ENCODE measurements at regions not wholly inside any gene's neighbourhood (a gene's known extent, or its start where the extent isn't known, plus 50 kb on each side); places are given as distances from the start of the nearest gene placed in this dataset.
A peak's percentile ranks its signal among the peaks of the same experiment; 100 is the strongest.
"Not testable (repeated sequence)": the region's sequence is repeated elsewhere in the genome, so short reads cannot be mapped to it uniquely, and the experiment has no call there.

DNA sequence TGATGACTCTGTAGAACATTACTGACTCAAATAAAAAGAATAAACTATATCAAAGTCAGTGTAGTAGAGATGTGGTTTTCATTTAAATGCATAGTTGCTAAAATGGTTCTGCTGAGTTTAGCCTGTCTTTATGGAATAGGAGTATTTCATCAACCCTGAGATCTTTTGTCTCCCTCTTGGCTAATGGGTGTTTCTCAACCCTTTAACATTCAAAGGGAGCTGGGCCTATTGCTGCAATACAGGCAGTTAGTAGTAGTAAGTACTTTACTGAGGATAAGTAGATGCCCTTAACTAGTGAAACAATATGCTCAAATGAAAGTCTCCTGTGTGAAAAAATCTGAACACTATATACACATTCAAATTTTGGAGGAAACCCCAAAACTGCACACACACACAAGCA is 184.7 kb upstream of the TTC14 start:
- no peak for DNase-seq

DNA sequence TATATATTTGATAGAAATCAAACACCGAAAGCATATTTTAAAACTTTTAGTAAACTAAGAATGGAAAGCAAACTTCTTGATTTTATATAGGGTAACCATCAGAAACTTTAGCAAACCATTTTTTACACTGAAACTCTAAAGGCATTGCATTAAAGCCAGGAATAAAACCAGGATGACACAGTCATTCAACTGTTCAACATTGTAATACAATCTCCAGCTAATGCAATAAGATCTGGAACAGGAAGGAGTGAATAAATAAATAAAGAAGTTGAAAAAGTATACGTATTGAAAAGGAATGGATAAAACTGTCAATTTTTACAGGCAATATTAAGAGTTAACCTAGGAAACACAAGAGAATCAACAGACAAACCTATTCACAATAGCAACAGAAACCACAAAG is 181.9 kb upstream of the TTC14 start:
- DNase-seq, result no peak

DNA sequence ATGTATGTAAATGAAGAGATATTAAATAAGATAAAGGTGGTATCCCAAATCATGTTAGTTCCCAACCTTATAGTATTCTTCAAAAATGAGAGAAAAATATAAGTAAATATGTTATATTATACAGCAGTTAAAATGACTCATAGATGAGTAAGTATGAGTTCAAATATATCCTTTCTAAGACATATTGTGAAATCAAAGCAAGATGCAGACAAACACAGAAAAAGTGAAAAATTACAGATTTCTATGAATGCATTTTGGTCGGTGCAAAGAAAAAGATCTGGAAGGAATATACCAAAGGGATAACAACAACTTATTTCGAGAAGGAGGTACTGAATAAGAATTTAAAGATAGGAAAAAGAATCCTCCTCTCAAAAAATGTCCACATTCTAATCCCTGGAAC is 181.2 kb upstream of the TTC14 start:
- DNase-seq, result no peak

- no peak for DNase-seq
Observed at GRCh38 chr3:180421221-180421620, 180.7 kb upstream of the TTC14 start.

DNA sequence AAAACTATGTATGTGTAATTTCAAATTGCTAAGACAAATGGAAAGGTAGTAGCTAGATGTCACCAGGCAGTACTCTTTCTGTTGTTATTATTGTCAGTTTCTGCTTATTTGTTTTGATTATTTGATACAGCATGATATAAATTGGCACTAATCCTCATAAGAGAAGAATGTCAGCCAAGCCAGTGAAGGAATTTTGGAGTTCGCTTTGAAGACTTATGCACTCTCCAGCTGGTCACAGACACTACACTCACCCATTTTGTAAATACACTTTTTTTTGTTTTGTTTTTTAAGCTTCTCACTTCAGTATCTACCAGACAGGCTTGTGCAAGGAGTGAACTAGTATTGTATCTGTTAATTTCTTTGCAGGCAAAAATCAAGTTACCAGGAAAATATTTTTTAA is 180.2 kb upstream of the TTC14 start:
- no peak for DNase-seq

GRCh38 chr3:180424305-180424704 is 177.7 kb upstream of the TTC14 start:
- not testable (repeated sequence) for DNase-seq

DNA sequence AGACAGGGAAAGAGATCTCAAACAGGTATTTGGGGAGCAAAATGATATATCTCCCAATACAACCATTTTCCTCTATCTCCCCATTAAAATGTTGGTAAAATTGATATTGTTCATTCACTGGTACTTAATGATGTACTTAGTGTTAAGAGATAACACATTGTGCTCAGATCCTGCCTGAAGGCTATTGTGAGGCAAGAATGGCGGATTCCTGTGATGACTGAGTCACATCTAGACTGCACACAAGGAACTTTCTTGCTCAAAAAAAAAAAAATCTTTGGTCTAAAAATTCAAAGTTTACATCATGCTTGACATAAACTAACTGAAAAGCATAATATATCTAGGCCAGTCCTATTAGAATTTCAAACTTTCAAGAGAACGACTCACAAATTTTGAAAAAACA is 171.1 kb upstream of the TTC14 start:
- DNase-seq, result no peak

- peak in 1 of 3 donors; percentile 59 for DNase-seq
Observed at GRCh38 chr3:180433152-180433551, 168.8 kb upstream of the TTC14 start.

GRCh38 chr3:180447136-180447535 is 154.8 kb upstream of the TTC14 start:
- DNase-seq, result peak in 1 of 3 donors; percentile 10

GRCh38 chr3:180448407-180448806 is 153.6 kb upstream of the TTC14 start:
- DNase-seq, result not testable (repeated sequence)

GRCh38 chr3:180457225-180457624 is 144.7 kb upstream of the TTC14 start:
- DNase-seq, result no peak

DNA sequence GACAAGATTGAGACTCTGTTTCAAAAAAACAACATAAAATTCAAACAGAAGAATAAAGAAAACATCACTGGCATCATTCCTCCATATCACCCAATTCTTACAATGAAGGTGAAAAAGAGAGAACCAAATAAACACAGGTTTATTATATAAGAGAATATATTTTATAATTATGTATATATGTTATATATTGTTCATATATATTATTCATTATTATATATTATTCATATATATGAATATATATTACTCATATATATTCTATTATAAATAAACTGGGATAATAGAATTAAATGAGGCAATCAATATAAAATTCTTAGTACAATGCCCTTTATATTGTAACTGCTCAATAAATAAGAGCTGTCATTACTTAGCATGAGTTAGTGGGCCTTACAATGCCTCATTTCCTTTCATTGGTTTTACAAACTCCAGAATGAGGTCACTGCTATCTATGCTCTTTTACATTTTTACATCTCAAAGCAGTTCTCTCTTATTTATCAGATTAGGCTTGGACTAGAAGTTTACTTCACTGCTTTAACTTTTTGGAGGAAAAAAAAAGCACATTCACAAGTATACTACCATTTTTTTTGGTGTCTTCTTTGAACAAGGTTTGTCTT is 135.5 kb upstream of the TTC14 start:
- DNase-seq, result no peak

- no peak for DNase-seq
Observed at GRCh38 chr3:180467177-180467576, 134.8 kb upstream of the TTC14 start.

- no peak for DNase-seq
Observed at GRCh38 chr3:180469149-180469548, 132.8 kb upstream of the TTC14 start.

DNA sequence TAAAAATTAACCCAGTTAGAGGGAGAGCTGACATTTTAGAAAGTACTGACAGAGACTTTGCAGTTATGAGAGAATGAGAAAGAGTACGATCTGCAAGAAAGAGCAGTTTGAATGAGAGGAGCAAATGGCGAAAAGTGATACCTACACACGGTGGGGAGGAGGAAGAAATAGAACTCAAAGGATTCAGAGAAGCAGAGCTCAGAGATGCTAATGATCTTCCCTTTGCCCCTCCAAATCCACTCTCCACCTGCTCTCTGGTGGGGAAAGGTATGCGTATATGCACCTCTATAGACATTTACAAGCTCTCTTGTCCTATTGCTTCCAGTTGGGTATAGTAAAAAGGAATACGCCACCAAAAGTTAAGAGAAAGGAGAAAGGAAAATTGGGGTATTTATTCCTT is 123.3 kb upstream of the TTC14 start:
- no peak for DNase-seq

DNA sequence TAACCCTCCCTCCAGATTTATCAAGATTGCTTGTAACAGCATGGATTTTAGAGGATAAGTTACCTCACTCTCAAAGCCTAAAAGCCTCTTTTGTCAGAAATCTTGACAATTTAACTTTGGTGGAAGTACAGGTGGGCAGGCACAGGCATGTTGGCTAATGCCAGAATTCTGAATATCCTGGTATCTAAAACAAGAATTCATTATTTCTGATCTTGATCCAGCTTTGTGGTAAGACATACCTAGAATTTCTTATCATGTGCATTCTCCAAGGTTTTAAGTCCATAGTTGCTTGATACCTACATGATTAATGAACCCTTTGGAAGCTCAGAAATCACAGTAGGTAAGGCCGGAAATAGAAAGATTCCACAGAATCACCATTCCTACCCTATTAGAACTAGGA is 109.9 kb upstream of the TTC14 start:
- DNase-seq, result no peak

- DNase-seq, result no peak
Observed at GRCh38 chr3:180496995-180497394, 105.0 kb upstream of the TTC14 start.

DNA sequence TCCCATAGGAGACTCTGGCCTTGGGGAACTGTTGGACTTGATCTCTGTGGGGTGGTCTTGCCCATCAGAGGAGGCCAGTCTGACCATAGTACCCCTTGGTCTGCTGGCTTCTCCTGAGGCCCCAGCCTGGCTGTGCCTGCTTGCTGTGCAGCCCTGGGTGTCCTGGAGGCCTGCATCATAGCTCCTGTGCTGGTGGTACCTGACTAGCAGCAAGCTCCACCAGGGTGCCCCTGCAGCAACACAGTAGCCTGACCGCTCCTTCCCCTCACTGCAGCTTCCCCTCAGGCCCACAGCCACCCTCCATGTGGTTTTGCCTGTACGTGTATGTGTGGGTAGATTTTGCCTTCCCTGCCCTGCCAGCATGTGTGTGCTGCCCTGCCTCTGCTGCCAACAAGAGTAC is 85.6 kb upstream of the TTC14 start:
- DNase-seq, result no peak

DNA sequence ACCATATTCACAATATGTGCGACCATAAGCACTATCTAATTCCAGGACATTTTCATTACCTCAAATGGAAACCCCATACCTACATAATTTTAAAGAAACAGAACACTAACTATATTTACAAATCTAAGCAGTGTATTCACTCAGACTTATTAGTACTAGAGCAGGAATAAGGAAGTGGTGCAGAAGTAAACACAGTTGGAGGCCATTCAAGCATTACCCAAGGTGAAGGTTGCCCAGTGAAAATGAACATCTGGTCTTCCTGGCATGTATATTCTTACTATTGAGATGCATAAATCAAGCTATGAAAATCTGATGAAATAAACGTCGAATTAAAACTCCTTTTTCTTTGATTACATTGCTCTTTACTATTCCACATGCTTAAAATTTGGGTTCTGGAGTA is 78.9 kb upstream of the TTC14 start:
- no peak for DNase-seq

- DNase-seq, result no peak
Observed at GRCh38 chr3:180528843-180529242, 73.1 kb upstream of the TTC14 start.

- no peak for DNase-seq
Observed at GRCh38 chr3:180529778-180530177, 72.2 kb upstream of the TTC14 start.

GRCh38 chr3:180530276-180530675 is 71.7 kb upstream of the TTC14 start:
- DNase-seq, result peak in 2 of 3 donors; percentile 2 to 6

DNA sequence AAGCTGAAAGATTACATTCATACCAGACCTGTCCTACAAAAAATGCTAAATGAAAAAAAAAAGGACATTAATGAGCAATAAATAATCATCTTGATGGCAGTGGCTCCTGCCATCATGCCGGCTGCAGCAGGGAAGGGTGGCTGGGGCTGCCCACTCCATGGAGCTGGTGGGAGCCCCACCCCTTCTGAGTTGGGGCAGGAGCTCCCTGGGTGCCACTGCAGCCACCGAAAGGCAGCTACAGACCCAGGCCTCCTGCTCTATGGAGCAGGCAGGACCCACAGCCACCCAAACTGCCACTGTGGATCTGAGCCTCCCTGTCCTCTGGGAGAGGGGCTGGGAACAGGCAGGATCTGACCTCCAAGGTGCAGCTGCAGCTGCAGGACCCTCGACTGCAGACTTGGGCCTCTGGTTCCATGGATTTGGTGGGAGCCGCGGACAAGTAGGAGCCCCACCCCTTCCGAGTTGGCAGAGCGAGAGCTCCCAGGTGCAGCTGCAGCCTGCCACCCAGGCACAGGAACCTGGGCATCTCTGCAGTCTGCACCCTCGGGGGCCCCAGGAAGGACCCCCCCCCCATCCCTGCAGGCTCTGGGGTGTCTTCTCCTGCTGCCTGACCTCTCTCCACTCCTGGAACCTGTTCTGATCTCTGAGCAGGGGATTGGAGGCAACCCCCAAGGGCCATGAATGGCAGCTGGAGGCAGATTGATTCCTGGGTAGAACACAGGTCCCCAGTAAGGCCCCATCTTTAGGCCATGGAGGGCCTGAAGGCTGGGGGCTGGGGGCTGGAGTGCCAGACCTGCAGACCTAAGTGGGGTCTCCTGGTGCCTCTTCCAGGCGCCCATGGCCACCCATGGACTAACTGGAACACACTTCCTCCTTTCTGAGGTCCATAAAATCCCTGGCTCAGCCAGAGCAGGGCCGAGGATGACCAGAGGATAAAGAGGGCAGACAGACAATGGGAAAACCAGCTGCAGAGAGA is 70.4 kb upstream of the TTC14 start:
- no peak for DNase-seq

Data from muscle of back (tissue), 3 donors.